ENCODE measurements at regions not wholly inside any gene's neighbourhood (a gene's known extent, or its start where the extent isn't known, plus 50 kb on each side); places are given as distances from the start of the nearest gene placed in this dataset.

- no peak for DNase-seq (ENCODE audit: low read depth)
Observed at GRCh38 chr3:157581371-157581770, 78.2 kb upstream of the VEPH1 start.

DNA sequence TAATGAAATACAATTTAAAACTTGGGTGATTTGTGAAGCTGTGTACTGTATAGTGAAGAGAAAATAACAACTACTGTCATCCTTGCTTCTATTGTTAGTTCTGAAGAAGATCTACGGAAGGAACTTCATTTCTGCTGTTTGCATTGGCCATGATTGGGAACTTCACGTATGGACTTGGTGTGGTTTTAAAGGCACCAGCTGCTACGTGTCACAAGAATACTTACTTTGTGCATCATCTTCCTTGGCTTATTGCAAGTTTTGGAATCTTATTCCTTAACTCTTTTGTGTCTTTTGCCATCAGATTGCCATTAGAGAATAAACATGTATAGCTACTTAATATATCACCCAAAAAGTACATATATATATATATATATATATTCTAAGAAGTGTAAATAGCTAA is 75.0 kb upstream of the VEPH1 start:
- DNase-seq (ENCODE audit: low read depth), result no peak

DNA sequence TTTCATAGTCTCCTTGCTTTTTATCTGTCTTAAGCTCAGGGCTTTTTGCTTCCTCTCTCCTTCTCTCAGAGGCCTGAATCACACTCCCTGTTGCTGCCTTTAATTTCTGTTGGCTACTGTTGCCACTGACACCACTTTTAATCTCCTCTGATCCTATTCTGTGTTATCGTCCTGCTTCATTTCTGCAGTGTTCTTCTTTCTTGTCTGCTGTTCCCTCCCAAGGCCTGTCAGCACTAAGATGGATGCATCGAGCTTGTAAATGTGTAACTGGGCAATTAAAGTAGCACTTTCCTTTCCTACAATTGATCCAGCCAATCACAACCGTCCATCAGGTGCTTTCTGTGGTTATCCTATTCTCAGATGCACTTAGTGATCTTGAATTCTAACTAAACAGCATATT is 71.3 kb upstream of the VEPH1 start:
- DNase-seq (ENCODE audit: low read depth), result no peak

DNA sequence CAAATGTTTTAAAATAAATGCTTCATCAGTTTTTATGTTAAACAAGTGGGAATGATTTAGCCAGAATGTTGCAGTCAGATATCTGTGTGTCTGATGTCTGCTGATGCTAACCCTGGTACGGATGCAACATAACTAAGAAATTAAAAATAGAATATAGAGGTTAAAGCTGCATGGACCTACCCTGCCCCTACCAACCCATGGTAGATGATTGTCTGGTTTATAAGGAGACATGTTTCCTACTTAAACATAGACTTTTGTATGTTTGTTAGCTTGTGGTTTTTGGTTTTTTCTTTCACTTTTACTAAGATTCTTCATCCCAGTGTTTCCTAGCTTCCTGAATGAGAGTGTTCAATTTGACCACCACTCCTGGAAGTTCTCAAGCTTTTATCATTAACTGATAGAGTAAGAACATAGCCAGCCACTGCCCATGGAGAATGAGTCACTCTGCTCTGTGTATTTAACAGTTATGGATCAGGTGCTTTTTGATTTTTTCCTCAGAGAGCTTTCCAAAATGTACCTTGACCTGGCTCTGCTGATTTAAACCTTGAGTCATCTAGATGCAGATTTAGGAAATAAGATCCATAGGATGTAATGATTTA is 70.7 kb upstream of the VEPH1 start:
- DNase-seq (ENCODE audit: low read depth), result no peak

- DNase-seq (ENCODE audit: low read depth), result no peak
Observed at GRCh38 chr3:157573281-157573680, 70.1 kb upstream of the VEPH1 start.

DNA sequence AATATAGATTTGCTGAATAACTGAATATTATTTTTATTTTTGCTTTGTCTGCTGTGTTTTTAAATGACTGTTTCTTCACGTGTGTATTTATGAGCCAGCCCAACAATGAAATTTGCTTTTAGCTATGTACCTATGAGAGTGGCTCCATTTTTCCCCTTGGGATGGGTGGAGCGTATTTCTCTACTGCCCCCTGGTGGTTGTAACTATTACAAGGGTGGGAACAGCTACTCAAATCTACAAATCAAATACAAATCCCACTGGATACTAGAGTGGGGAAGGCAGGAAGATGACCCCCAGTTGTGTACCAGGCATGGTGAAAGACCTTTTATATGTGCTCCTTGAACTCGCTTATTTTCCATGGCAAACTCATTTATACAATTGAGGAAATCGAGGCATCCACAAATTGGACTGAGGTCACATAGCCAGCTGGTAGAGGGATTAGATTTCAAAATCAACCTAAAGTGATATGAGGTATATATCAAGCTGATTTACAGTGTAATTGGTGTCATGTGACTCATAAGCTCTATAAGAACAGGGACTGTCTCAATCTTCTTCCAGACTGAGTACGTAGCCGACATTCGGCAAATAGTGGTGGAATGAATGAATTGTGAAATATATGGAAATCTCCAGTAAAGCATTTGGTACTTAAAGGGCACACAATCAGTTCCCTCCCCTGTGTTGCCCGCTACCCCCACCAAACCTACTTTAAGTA is 69.5 kb upstream of the VEPH1 start:
- DNase-seq (ENCODE audit: low read depth), result no peak

DNA sequence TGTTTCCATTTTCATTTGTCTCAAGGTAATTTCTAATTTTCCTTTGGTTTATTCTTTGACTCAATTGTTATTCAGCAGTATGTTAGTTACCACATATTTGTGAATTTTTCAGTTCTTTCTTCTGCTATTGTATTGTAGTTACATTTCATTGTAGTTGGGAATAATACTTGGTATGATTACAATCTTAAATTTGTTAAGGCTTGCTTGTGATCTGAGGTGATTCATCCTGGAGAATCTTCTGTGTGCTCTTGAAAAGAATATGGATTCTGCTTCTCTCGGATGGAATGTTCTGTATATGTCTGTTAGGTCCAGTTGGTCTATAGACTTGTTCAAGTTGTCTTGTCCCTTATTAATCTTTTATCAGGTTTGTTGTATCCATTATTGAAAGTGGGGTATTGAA is 63.4 kb upstream of the VEPH1 start:
- DNase-seq (ENCODE audit: low read depth), result no peak

DNA sequence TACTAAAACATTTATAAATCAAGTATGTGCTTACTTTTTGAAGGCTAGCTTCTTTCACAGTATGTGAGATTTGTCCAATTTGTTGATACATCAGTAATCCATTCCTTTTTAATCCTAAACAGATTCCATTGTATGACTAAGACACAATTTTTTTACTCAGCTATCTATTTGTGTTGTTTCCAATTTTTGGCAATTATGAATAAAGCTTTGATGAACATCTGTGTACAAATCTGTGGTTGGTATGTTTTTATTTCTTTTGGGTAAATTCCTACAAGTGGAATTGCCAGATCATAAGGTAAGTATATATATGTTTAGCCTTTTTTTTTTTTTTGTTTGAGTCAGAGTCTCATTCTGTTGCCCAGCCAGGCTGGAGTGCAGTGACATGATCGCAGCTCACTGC is 56.2 kb upstream of the VEPH1 start:
- no peak for DNase-seq (ENCODE audit: low read depth)
